GM10266 (cell line): ENCODE measurements at regions not wholly inside any gene's neighbourhood (a gene's known extent, or its start where the extent isn't known, plus 50 kb on each side); places are given as distances from the start of the nearest gene placed in this dataset.

Source experiments
- DNase-seq: peaks from one replicate; pipeline ENCODE4 v3.0.0; 2012; ENCODE audit errors: extremely low spot score
- CTCF ChIP-seq: IDR thresholded peaks from 2 replicates; pipeline ENCODE4 v1.5.1; 2012; ENCODE audit warnings: mild to moderate bottlenecking, low read depth; ENCODE audit not compliant: control insufficient read depth, insufficient read depth; ENCODE audit errors: missing control alignments

GRCh38 chr20:48342822-48343513 is 484.8 kb downstream of the PREX1 start:
- no peak for TF ChIP-seq CTCF
- DNase-seq = no peak

GRCh38 chr20:48340883-48341281 is 486.9 kb downstream of the PREX1 start:
- no peak for TF ChIP-seq CTCF
- no peak for DNase-seq

GRCh38 chr20:48339986-48340882 is 487.6 kb downstream of the PREX1 start:
- no peak for DNase-seq
- TF ChIP-seq CTCF = no peak

- no peak for TF ChIP-seq CTCF
- DNase-seq = peak; percentile 62
Observed at GRCh38 chr20:48339190-48339985, 488.4 kb downstream of the PREX1 start.

GRCh38 chr20:48338717-48339116 is 489.1 kb downstream of the PREX1 start:
- TF ChIP-seq CTCF = no peak
- no peak for DNase-seq

- no peak for DNase-seq
- TF ChIP-seq CTCF = no peak
Observed at GRCh38 chr20:48336597-48336996, 491.2 kb downstream of the PREX1 start.
